Lower leg skin (tissue), 4 donors: ENCODE measurements at regions not wholly inside any gene's neighbourhood (a gene's known extent, or its start where the extent isn't known, plus 50 kb on each side); places are given as distances from the start of the nearest gene placed in this dataset.

ENCODE experiments used
- DNase-seq, 2 donors: peaks; one replicate each; pipeline ENCODE4 v3.0.0-alpha.2; 2019; ENCODE audit warnings: low spot score in 2 of 2
- H3K4me3 ChIP-seq: fragments of 200-600 bp; sonication (generic); 2 replicates; pipeline ENCODE4 v1.5.1; 2017; ENCODE audit warnings: mild to moderate bottlenecking, low read depth; ENCODE audit not compliant: poor library complexity, severe bottlenecking
- POLR2A ChIP-seq, 2 donors: fragments of 450-650 bp; IDR thresholded peaks; one replicate each; pipeline ENCODE4 v1.6.1; 2016 to 2017; ENCODE audit warnings: antibody characterized with exemption in 2 of 2, mild to moderate bottlenecking in 1 of 2, moderate library complexity in 1 of 2
- WGBS, 2 donors: methylation state at CpG; one replicate each; pipeline ENCODE4 v1.1.5; 2018; 5-methylcytosine and 5-hydroxymethylcytosine counted together
- intact Hi-C: fragments of 100-400 bp; cut with DNase I; formaldehyde crosslinking; loops from one replicate; pipeline ENCODE4 v1.15.0; 2023; ENCODE audit warnings: low total_unique reads
- TF ChIP-seq, protein P1 (sequence below), 3 donors: fragments of 450-650 bp; IDR thresholded peaks; one replicate each; pipeline ENCODE4 v1.5.1; 2016; ENCODE audit warnings: antibody characterized with exemption in 3 of 3, mild to moderate bottlenecking in 3 of 3, moderate library complexity in 2 of 3

DNA sequence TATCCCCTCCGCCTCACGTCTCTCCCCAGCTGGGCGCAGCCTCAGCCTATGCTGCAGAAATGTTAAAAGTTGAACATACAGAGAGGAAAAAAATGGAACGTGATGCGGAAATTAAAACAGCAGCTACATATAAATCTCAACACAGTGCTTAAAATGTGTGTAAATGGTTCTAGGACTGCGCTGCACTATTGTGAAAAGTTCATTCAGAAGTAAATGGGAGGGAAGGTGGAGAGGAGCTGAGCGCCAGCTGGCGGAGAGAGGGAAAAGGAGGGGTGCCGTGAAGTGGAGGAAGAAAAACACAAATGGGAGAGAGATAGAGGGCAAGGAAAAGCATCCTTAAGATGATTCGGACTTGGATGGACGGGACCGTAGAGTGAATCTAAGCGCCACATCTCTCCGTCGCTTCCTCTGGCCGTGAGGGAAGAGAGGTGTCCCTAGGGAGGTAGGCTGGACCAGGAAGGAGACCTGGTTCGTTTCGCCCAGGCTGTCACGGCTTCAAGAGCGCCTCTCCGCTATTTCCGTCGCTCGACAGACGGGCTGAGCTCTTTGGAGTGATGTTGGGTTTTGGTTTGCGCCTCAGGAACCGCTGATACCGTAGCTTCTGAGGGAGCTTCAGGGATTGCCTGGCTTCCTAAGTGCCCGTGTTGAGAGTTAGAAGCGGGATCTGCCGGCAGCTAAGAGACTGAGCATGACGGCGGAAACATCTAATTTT lies 113.7 kb downstream of the TRIM27 start:
- TF ChIP-seq POLR2A (IDR thresholded peaks at IDR 0.05), result no peak
- TF ChIP-seq, protein P1, sequence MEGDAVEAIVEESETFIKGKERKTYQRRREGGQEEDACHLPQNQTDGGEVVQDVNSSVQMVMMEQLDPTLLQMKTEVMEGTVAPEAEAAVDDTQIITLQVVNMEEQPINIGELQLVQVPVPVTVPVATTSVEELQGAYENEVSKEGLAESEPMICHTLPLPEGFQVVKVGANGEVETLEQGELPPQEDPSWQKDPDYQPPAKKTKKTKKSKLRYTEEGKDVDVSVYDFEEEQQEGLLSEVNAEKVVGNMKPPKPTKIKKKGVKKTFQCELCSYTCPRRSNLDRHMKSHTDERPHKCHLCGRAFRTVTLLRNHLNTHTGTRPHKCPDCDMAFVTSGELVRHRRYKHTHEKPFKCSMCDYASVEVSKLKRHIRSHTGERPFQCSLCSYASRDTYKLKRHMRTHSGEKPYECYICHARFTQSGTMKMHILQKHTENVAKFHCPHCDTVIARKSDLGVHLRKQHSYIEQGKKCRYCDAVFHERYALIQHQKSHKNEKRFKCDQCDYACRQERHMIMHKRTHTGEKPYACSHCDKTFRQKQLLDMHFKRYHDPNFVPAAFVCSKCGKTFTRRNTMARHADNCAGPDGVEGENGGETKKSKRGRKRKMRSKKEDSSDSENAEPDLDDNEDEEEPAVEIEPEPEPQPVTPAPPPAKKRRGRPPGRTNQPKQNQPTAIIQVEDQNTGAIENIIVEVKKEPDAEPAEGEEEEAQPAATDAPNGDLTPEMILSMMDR (IDR thresholded peaks at IDR 0.05), result no peak
- 6 to 7% methylated on average over 33 of the region's 33 CpGs for WGBS, 2 donors
- no peak for DNase-seq
- intact Hi-C loops, result no loop called here
- H3K4me3 ChIP-seq, result no peak overlapping the region

DNA sequence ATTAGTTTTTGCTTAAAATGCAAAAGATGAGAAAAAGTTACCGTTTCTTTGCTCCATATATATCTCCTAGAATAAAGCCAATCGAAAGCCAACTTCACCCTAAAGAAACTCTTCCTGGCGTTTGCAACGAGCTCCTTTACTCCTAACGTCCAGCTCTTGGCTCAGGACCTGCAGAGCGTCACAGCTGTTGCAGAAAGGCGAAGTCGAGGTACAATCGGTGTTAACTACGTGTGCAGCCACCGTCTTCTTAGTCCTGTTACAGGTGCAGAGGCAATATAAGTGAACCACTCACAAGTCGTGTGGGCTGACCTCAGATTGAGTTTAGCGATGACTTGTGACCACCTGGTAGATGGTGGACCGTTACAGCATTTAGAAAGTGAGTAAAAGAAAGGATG lies 113.1 kb downstream of the TRIM27 start:
- 7 to 8% methylated on average over 14 of the region's 14 CpGs for WGBS, 2 donors
- H3K4me3 ChIP-seq, result no peak overlapping the region
- intact Hi-C loops, result no loop called here
- TF ChIP-seq, protein P1 (IDR thresholded peaks at IDR 0.05), result no peak
- TF ChIP-seq POLR2A (IDR thresholded peaks at IDR 0.05), result no peak
- DNase-seq, result no peak

DNA sequence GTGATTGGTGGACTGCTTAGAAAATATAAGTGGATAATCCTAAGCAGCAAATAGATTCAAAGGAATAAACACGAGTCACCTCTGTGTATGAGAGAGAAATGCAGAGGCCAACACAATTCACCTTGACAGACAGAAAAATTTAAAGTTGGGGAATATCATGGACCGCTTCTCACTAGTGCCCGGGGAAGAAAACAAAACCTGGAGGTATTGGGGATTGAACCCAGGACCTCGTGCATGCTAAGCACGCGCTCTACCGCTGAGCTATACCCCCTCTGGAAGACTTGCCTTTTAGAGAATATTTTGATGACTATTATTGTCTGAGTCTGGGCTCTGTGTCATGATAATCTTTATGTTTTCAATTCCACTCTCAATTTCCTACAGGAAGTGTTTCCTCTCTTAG lies 111.9 kb downstream of the TRIM27 start:
- no peak for DNase-seq
- intact Hi-C loops, result no loop called here
- WGBS, 2 donors, result 6 to 10% methylated on average over 7 of the region's 7 CpGs
- H3K4me3 ChIP-seq, result no peak overlapping the region
- TF ChIP-seq POLR2A (IDR thresholded peaks at IDR 0.05), result no peak

DNA sequence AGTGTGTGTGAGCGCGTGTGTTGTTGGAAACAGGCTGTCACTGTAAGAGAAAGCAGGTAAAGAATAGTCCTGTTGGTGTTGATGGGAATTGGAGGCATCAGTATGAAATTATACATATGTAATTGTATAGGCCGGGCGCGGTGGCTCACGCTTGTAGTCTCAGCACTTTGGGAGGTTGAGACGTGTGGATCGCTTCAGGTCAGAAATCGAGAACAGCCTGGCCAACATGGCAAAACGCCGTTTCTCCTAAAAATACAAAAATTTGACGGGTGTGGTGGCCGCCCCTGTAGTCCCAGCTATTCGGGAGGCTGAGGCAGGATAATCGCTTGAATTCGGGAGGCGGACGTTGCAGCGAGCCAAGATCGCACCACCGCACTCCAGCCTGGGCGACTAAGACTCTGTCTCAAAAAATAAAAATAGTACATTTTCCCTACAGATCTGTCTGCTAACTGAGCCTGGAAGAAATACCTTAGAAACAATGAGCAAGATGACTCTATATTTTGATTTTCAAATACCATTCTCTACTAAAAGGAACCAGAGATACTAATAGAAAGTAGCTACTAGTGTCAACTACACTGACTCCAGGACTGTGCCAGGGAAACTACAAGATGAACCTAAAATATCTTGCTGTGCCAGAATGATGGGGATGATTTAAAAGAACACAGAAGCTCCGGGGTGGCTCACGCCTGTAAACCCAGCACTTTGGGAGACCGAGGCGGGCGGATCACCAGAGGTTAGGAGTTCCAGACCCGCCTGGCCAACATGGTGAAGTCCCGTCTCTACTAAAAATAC lies 110.8 kb downstream of the TRIM27 start:
- intact Hi-C loops, result no loop called here
- TF ChIP-seq POLR2A (IDR thresholded peaks at IDR 0.05), result no peak
- TF ChIP-seq, protein P1 (IDR thresholded peaks at IDR 0.05), result no peak
- H3K4me3 ChIP-seq, result no peak overlapping the region
- 13 to 14% methylated on average over 29 of the region's 29 CpGs for WGBS, 2 donors
- no peak for DNase-seq

DNA sequence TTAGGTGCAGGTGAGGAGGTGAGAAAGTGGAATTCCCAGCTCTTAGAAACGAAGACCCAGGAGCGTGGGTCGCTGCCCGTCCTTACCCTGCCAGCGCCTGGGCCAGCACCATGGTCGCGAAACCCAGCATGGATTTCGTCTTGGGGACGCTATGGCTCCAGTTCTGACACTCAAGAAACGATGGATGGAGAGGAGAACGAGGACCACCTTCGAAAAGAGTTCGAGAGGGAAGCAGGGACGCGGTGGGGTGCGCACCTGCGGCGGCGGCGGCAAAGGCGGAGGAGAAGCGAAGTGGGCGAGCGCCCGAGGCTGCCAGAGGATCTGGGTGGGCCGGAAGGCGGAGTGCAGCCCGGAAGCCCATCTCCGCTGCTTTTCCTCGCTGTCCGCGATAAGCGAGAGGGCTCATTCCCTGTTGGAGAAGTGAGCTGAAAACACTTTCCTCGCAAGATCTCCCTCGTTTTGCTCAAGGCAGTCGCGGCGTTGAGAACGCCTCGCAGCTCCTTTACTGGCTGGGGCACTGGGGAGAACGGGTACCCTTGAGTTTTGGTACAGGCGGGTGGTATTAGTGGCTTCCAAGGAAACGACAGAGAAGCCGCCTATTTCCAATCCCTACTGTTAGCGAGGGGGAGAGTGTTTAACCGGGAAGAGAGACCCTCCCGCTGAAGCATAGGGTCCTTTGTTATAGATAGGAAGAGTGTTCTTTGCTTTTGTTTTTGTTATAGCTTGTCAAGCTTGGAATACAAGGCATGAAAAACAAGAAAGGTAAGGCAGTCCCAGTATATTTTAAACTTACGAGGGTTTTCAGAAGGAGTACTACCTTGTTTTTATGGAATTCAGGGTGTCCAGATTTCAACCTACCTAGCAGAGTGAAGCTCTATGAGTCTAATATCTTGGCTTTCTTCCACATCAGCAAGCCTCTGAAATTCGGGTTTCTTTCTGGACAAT lies 109.5 kb downstream of the TRIM27 start:
- 5% methylated on average over 49 of the region's 49 CpGs for WGBS, 2 donors
- no peak overlapping the region for H3K4me3 ChIP-seq
- DNase-seq, result no peak
- TF ChIP-seq, protein P1 (IDR thresholded peaks at IDR 0.05), result no peak
- no peak for TF ChIP-seq POLR2A (IDR thresholded peaks at IDR 0.05)
- intact Hi-C loops, result no loop called here
